H9 (cell line): ENCODE measurements at regions not wholly inside any gene's neighbourhood (a gene's known extent, or its start where the extent isn't known, plus 50 kb on each side); places are given as distances from the start of the nearest gene placed in this dataset.

Experiments
- DNase-seq: peaks from one replicate; pipeline ENCODE4 v3.0.0-alpha.2; 2017
- H2AFZ ChIP-seq: one replicate; pipeline ENCODE4 v1.6.1; 2013; ENCODE audit warnings: mild to moderate bottlenecking, low read length, control low read depth, moderate library complexity
- H2AK5ac ChIP-seq: 2 replicates; pipeline ENCODE4 v1.6.1; 2013; ENCODE audit warnings: low read length, control low read depth, mixed read lengths; ENCODE audit not compliant: insufficient read length
- H2BK120ac ChIP-seq: one replicate; pipeline ENCODE4 v1.6.1; 2013; ENCODE audit warnings: low read depth, mild to moderate bottlenecking, low read length, control low read depth, inconsistent platforms; ENCODE audit not compliant: poor library complexity, severe bottlenecking
- H2BK12ac ChIP-seq: 2 replicates; pipeline ENCODE4 v1.6.1; 2013; ENCODE audit warnings: low read length, control low read depth, mixed read lengths, low read depth; ENCODE audit not compliant: insufficient read length
- H2BK15ac ChIP-seq: 2 replicates; pipeline ENCODE4 v1.6.1; 2013; ENCODE audit warnings: low read depth, low read length, control low read depth
- H2BK20ac ChIP-seq: one replicate; pipeline ENCODE4 v1.6.1; 2013; ENCODE audit warnings: low read depth, mild to moderate bottlenecking, low read length, control low read depth, inconsistent platforms; ENCODE audit not compliant: poor library complexity, severe bottlenecking
- H2BK5ac ChIP-seq: 2 replicates; pipeline ENCODE4 v1.6.1; 2013; ENCODE audit warnings: low read length, control low read depth, mixed read lengths; ENCODE audit not compliant: insufficient read length
- H3K14ac ChIP-seq: 2 replicates; pipeline ENCODE4 v1.6.1; 2013; ENCODE audit warnings: low read length, control low read depth; ENCODE audit not compliant: insufficient read depth
- H3K18ac ChIP-seq: 2 replicates; pipeline ENCODE4 v1.6.1; 2013; ENCODE audit warnings: low read depth, mild to moderate bottlenecking, mixed read lengths, low read length, control low read depth; ENCODE audit not compliant: insufficient read length
- H3K23ac ChIP-seq: 2 replicates; pipeline ENCODE4 v1.6.1; 2013; ENCODE audit warnings: low read length, control low read depth, mixed read lengths, low read depth; ENCODE audit not compliant: insufficient read length
- H3K23me2 ChIP-seq: 2 replicates; pipeline ENCODE4 v1.6.1; 2013; ENCODE audit warnings: low read depth, mild to moderate bottlenecking, mixed read lengths, low read length, control low read depth; ENCODE audit not compliant: insufficient read length, poor library complexity, severe bottlenecking
- H3K27ac ChIP-seq: 2 replicates; pipeline ENCODE4 v1.5.1; 2013; ENCODE audit warnings: low read length, control low read depth, mixed read lengths, low read depth; ENCODE audit not compliant: insufficient read length
- H3K27me3 ChIP-seq: 2 replicates; pipeline ENCODE4 v1.6.1; 2013; ENCODE audit warnings: low read length, control low read depth, inconsistent platforms; ENCODE audit not compliant: insufficient read depth
- H3K4ac ChIP-seq: 2 replicates; pipeline ENCODE4 v1.6.1; 2013; ENCODE audit warnings: low read depth, mild to moderate bottlenecking, control low read depth, inconsistent platforms, low read length, moderate library complexity
- H3K4me1 ChIP-seq: 2 replicates; pipeline ENCODE4 v1.6.1; 2013; ENCODE audit warnings: low read length, control low read depth, inconsistent platforms; ENCODE audit not compliant: insufficient read depth
- H3K4me2 ChIP-seq: 2 replicates; pipeline ENCODE4 v1.6.1; 2013; ENCODE audit warnings: low read length, control low read depth, mixed read lengths; ENCODE audit not compliant: insufficient read length, insufficient read depth
- H3K56ac ChIP-seq: 2 replicates; pipeline ENCODE4 v1.6.1; 2013; ENCODE audit warnings: low read depth, mild to moderate bottlenecking, mixed read lengths, low read length, control low read depth; ENCODE audit not compliant: insufficient read length
- H3K79me1 ChIP-seq: 2 replicates; pipeline ENCODE4 v1.6.1; 2013; ENCODE audit warnings: low read depth, mild to moderate bottlenecking, moderate library complexity, low read length, control low read depth, inconsistent platforms; ENCODE audit not compliant: insufficient read depth, poor library complexity, severe bottlenecking
- H3K79me2 ChIP-seq: 2 replicates; pipeline ENCODE4 v1.6.1; 2013; ENCODE audit warnings: low read length, control low read depth, inconsistent platforms; ENCODE audit not compliant: insufficient read depth
- H3K9ac ChIP-seq: 2 replicates; pipeline ENCODE4 v1.6.1; 2013; ENCODE audit warnings: low read length, control low read depth, mixed read lengths; ENCODE audit not compliant: insufficient read length; ENCODE audit errors: extremely low read depth
- H3K9me3 ChIP-seq: one replicate; pipeline ENCODE4 v1.6.1; 2013; ENCODE audit warnings: low read depth, low read length, inconsistent platforms; ENCODE audit not compliant: control insufficient read depth
- H3T11ph ChIP-seq: one replicate; pipeline ENCODE4 v1.6.1; 2013; ENCODE audit warnings: mild to moderate bottlenecking, low read length, control low read depth, inconsistent platforms
- H4K20me1 ChIP-seq: one replicate; pipeline ENCODE4 v1.6.1; 2013; ENCODE audit not compliant: control insufficient read depth, insufficient read length, insufficient read depth
- H4K5ac ChIP-seq: 2 replicates; pipeline ENCODE4 v1.6.1; 2013; ENCODE audit warnings: low read depth, mild to moderate bottlenecking, mixed read lengths, low read length, control low read depth; ENCODE audit not compliant: insufficient read length
- H4K8ac ChIP-seq: replicated peaks from 2 replicates; pipeline ENCODE4 v1.6.1; 2013; ENCODE audit warnings: low read length, control low read depth, mixed read lengths, low read depth; ENCODE audit not compliant: insufficient read length
- H4K91ac ChIP-seq: 2 replicates; pipeline ENCODE4 v1.6.1; 2013; ENCODE audit warnings: low read depth, mild to moderate bottlenecking, moderate library complexity, mixed read lengths, low read length, control low read depth; ENCODE audit not compliant: insufficient read length
- H3K27ac Mint-ChIP-seq, 3 experiments: 2 replicates in 2 of 3; 3 replicates in 1 of 3; pipeline ENCODE4 v1.8.0; 2020 to 2021; ENCODE audit warnings: mixed read lengths in 3 of 3, mild to moderate bottlenecking in 1 of 3, moderate library complexity in 1 of 3
- H3K27me3 Mint-ChIP-seq: 2 replicates; pipeline ENCODE4 v1.8.0; 2021; ENCODE audit warnings: low read depth, mild to moderate bottlenecking, moderate library complexity, mixed read lengths
- H3K36me3 Mint-ChIP-seq, 3 experiments: 2 replicates in 2 of 3; 3 replicates in 1 of 3; pipeline ENCODE4 v1.8.0; 2020 to 2021; ENCODE audit warnings: low read depth in 3 of 3, mixed read lengths in 3 of 3; ENCODE audit not compliant: insufficient read depth in 1 of 3
- H3K4me1 Mint-ChIP-seq, 2 experiments: 2 replicates each; pipeline ENCODE4 v1.8.0; 2020; ENCODE audit warnings: mixed read lengths in 2 of 2
- H3K4me3 Mint-ChIP-seq, 2 experiments: 2 replicates in 1 of 2; 3 replicates in 1 of 2; pipeline ENCODE4 v1.8.0; 2020 to 2021; ENCODE audit warnings: mild to moderate bottlenecking in 2 of 2, mixed read lengths in 2 of 2, moderate library complexity in 1 of 2
- H3K9me3 Mint-ChIP-seq, 2 experiments: 2 replicates in 1 of 2; 3 replicates in 1 of 2; pipeline ENCODE4 v1.8.0; 2020; ENCODE audit warnings: mild to moderate bottlenecking in 2 of 2, mixed read lengths in 2 of 2, moderate library complexity in 1 of 2
- WGBS: extraction: QIAGEN DNeasy Blood & Tissue Kit; methylation state at CpG from one replicate; pipeline ENCODE4 v1.1.7; 2013; ENCODE audit warnings: missing lambda C conversion rate, low lambda C conversion rate, mixed read lengths; ENCODE audit not compliant: insufficient read length; ENCODE audit errors: extremely low coverage; 5-methylcytosine and 5-hydroxymethylcytosine counted together
- TF ChIP-seq, protein P1 (sequence below): fragments of 200-600 bp; sonication (generic); conservative IDR thresholded peaks from 3 replicates; pipeline ENCODE4 v1.8.0; 2021; ENCODE audit warnings: antibody characterized with exemption, mild to moderate bottlenecking

DNA sequence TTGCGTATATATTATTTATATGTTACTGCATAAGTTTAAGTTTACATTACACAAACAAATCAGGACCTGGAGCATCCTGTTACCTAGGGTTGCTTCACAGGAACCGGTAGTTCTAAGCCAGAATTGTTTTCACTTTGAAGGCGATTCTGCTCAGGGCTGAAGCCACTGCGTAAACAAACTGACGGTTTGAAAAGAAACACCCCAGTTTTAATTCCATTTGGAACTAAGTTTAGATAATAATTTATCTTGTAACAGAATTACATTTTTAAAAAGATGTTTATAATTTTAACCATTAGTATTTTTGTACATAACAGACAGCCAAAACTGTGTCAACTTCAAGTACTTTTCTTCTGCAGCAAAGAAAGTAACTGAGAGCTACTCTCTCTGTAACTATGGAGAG, 282.1 kb upstream of the LYPLAL1 start:
- Histone ChIP-seq H3K23ac (no peak overlapping the region), H3K4me2 (no peak overlapping the region), H2BK12ac (no peak overlapping the region), H3K23me2 (no peaks in the 10 kb centered on the region), H3K14ac (no peak overlapping the region), H2AK5ac (no peak overlapping the region), H2AFZ (no peak overlapping the region), H4K5ac (no peak overlapping the region), H4K20me1 (no peaks in the 10 kb centered on the region), H2BK15ac (no peak overlapping the region), H3K27ac (no peak overlapping the region), H2BK120ac (no peak overlapping the region), H3K4me1 (no peaks in the 10 kb centered on the region), H2BK20ac (no peak overlapping the region), H3K4ac (no peak overlapping the region), H4K91ac (no peak overlapping the region), H3K56ac (no peak overlapping the region), H4K8ac (no peak overlapping the region), H3K79me2 (no peaks in the 10 kb centered on the region), H2BK5ac (no peak overlapping the region), H3K27me3 (no peaks in the 10 kb centered on the region), H3K18ac (no peak overlapping the region), H3T11ph (no peak overlapping the region), H3K9ac (no peak overlapping the region), H3K79me1 (no peaks in the 10 kb centered on the region), H3K9me3 (no peaks in the 10 kb centered on the region)
- WGBS: no CpG with 5 or more reads among the region's 5 CpGs
- no peaks in the 10 kb centered on the region for H3K27me3 Mint-ChIP-seq
- no peak overlapping the region for H3K27ac Mint-ChIP-seq
- DNase-seq: no peak
- H3K9me3 Mint-ChIP-seq: no peaks in the 10 kb centered on the region
- no peaks in the 10 kb centered on the region for H3K4me1 Mint-ChIP-seq
- TF ChIP-seq, protein P1, sequence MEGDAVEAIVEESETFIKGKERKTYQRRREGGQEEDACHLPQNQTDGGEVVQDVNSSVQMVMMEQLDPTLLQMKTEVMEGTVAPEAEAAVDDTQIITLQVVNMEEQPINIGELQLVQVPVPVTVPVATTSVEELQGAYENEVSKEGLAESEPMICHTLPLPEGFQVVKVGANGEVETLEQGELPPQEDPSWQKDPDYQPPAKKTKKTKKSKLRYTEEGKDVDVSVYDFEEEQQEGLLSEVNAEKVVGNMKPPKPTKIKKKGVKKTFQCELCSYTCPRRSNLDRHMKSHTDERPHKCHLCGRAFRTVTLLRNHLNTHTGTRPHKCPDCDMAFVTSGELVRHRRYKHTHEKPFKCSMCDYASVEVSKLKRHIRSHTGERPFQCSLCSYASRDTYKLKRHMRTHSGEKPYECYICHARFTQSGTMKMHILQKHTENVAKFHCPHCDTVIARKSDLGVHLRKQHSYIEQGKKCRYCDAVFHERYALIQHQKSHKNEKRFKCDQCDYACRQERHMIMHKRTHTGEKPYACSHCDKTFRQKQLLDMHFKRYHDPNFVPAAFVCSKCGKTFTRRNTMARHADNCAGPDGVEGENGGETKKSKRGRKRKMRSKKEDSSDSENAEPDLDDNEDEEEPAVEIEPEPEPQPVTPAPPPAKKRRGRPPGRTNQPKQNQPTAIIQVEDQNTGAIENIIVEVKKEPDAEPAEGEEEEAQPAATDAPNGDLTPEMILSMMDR: no peak
- H3K36me3 Mint-ChIP-seq: no peaks in the 10 kb centered on the region
- H3K4me3 Mint-ChIP-seq: no peak overlapping the region
